ENCODE measurements at regions not wholly inside any gene's neighbourhood (a gene's known extent, or its start where the extent isn't known, plus 50 kb on each side); places are given as distances from the start of the nearest gene placed in this dataset.

- no peak for TF ChIP-seq CTCF (conservative IDR thresholded peaks at IDR 0.05 in 1 of 2, IDR thresholded peaks at IDR 0.05 in 1 of 2; ENCODE audit: extremely low read depth in 1 of 2, insufficient read depth in 1 of 2, low read depth in 1 of 2, low read length in 2 of 2)
- TF ChIP-seq EZH2 (IDR thresholded peaks at IDR 0.05; ENCODE audit: borderline replicate concordance, low read length): no peak
These were observed 108.0 kb upstream of the GOT2 start for GRCh38 chr16:58842156-58842555.
